ENCODE measurements at regions not wholly inside any gene's neighbourhood (a gene's known extent, or its start where the extent isn't known, plus 50 kb on each side); places are given as distances from the start of the nearest gene placed in this dataset.

GRCh38 chr10:52992567-52992966 is 220.0 kb upstream of the MBL2 start:
- H3K4me3 ChIP-seq (ENCODE audit: insufficient read depth in 1 of 2, low read depth in 1 of 2, low read length in 2 of 2), result no peak overlapping the region
- H3K14ac ChIP-seq (ENCODE audit: low read length in 2 of 2), result no peak overlapping the region
- H3K27me3 ChIP-seq (ENCODE audit: control insufficient read depth in 1 of 2, insufficient read depth in 1 of 2, low read length in 2 of 2), result no peaks in the 10 kb centered on the region
- no peaks in the 10 kb centered on the region for H3K36me3 ChIP-seq (ENCODE audit: control insufficient read depth in 1 of 2, insufficient read depth in 2 of 2, low read depth in 1 of 2, low read length in 2 of 2)
- no peak overlapping the region for H4K8ac ChIP-seq (ENCODE audit: low read length)
- no peak overlapping the region for H2AK5ac ChIP-seq (ENCODE audit: low read length, severe bottlenecking)
- no peaks in the 10 kb centered on the region for H3K9me3 ChIP-seq (ENCODE audit: control insufficient read depth, low read length)
- no peak overlapping the region for H3K18ac ChIP-seq (ENCODE audit: low read depth in 1 of 2, low read length in 2 of 2)
- H3K79me1 ChIP-seq (replicated peaks; ENCODE audit: low read length, poor library complexity, severe bottlenecking), result no peaks in the 10 kb centered on the region
- no peaks in the 10 kb centered on the region for H3K4me1 ChIP-seq (ENCODE audit: control insufficient read depth, insufficient read depth, low read depth, low read length)
- no peak overlapping the region for H2BK12ac ChIP-seq (ENCODE audit: low read length in 2 of 2)
- H3K27ac ChIP-seq (ENCODE audit: low read length, poor library complexity, severe bottlenecking), result no peak overlapping the region
- H3K23ac ChIP-seq (ENCODE audit: low read length in 2 of 2), result no peak overlapping the region
- no peak for DNase-seq
- no peak overlapping the region for H2BK5ac ChIP-seq (ENCODE audit: low read depth, low read length, poor library complexity, severe bottlenecking)
- H2AFZ ChIP-seq (ENCODE audit: low read depth, low read length), result no peak overlapping the region
- H3K9ac ChIP-seq (ENCODE audit: low read length), result no peak overlapping the region
- H4K91ac ChIP-seq (ENCODE audit: low read length), result no peak overlapping the region
- no peak overlapping the region for H3K4ac ChIP-seq (ENCODE audit: low read depth in 1 of 2, low read length in 2 of 2)
- H2BK120ac ChIP-seq (ENCODE audit: low read depth, low read length), result no peak overlapping the region
- no peak overlapping the region for H3K4me2 ChIP-seq (ENCODE audit: low read length, poor library complexity, severe bottlenecking)
- H2BK15ac ChIP-seq (ENCODE audit: low read depth, poor library complexity, severe bottlenecking), result no peak overlapping the region
- 100% methylated on average over 1 of the region's 1 CpG for WGBS

GRCh38 chr10:52988923-52989322 is 216.3 kb upstream of the MBL2 start:
- no peak overlapping the region for H2AFZ ChIP-seq (ENCODE audit: low read depth, low read length)
- no peak overlapping the region for H3K4me2 ChIP-seq (ENCODE audit: low read length, poor library complexity, severe bottlenecking)
- H3K4me3 ChIP-seq (ENCODE audit: insufficient read depth in 1 of 2, low read depth in 1 of 2, low read length in 2 of 2), result no peak overlapping the region
- H3K79me1 ChIP-seq (replicated peaks; ENCODE audit: low read length, poor library complexity, severe bottlenecking), result no peaks in the 10 kb centered on the region
- H2BK120ac ChIP-seq (ENCODE audit: low read depth, low read length), result no peak overlapping the region
- no peak overlapping the region for H3K9ac ChIP-seq (ENCODE audit: low read length)
- no peak overlapping the region for H2BK12ac ChIP-seq (ENCODE audit: low read length in 2 of 2)
- DNase-seq, result no peak
- H2BK5ac ChIP-seq (ENCODE audit: low read depth, low read length, poor library complexity, severe bottlenecking), result no peak overlapping the region
- WGBS, result 80% methylated on average over 1 of the region's 2 CpGs
- no peak overlapping the region for H3K18ac ChIP-seq (ENCODE audit: low read depth in 1 of 2, low read length in 2 of 2)
- no peak overlapping the region for H2BK15ac ChIP-seq (ENCODE audit: low read depth, poor library complexity, severe bottlenecking)
- no peaks in the 10 kb centered on the region for H3K9me3 ChIP-seq (ENCODE audit: control insufficient read depth, low read length)
- no peak overlapping the region for H4K91ac ChIP-seq (ENCODE audit: low read length)
- H3K27ac ChIP-seq (ENCODE audit: low read length, poor library complexity, severe bottlenecking), result no peak overlapping the region
- H3K27me3 ChIP-seq (ENCODE audit: control insufficient read depth in 1 of 2, insufficient read depth in 1 of 2, low read length in 2 of 2), result no peaks in the 10 kb centered on the region
- no peaks in the 10 kb centered on the region for H3K36me3 ChIP-seq (ENCODE audit: control insufficient read depth in 1 of 2, insufficient read depth in 2 of 2, low read depth in 1 of 2, low read length in 2 of 2)
- H2AK5ac ChIP-seq (ENCODE audit: low read length, severe bottlenecking), result no peak overlapping the region
- no peak overlapping the region for H3K4ac ChIP-seq (ENCODE audit: low read depth in 1 of 2, low read length in 2 of 2)
- H3K14ac ChIP-seq (ENCODE audit: low read length in 2 of 2), result no peak overlapping the region
- no peak overlapping the region for H4K8ac ChIP-seq (ENCODE audit: low read length)
- no peaks in the 10 kb centered on the region for H3K4me1 ChIP-seq (ENCODE audit: control insufficient read depth, insufficient read depth, low read depth, low read length)
- H3K23ac ChIP-seq (ENCODE audit: low read length in 2 of 2), result no peak overlapping the region

GRCh38 chr10:52986125-52986524 is 213.5 kb upstream of the MBL2 start:
- Histone ChIP-seq H3K27ac (ENCODE audit: low read length, poor library complexity, severe bottlenecking) (no peak overlapping the region), H2BK5ac (ENCODE audit: low read depth, low read length, poor library complexity, severe bottlenecking) (no peak overlapping the region), H3K36me3 (ENCODE audit: control insufficient read depth in 1 of 2, insufficient read depth in 2 of 2, low read depth in 1 of 2, low read length in 2 of 2) (no peaks in the 10 kb centered on the region), H3K9me3 (ENCODE audit: control insufficient read depth, low read length) (no peaks in the 10 kb centered on the region), H3K4me2 (ENCODE audit: low read length, poor library complexity, severe bottlenecking) (no peak overlapping the region), H3K23ac (ENCODE audit: low read length in 2 of 2) (no peak overlapping the region), H3K18ac (ENCODE audit: low read depth in 1 of 2, low read length in 2 of 2) (no peak overlapping the region), H4K91ac (ENCODE audit: low read length) (no peak overlapping the region), H3K4me3 (ENCODE audit: insufficient read depth in 1 of 2, low read depth in 1 of 2, low read length in 2 of 2) (no peak overlapping the region), H3K4me1 (ENCODE audit: control insufficient read depth, insufficient read depth, low read depth, low read length) (no peaks in the 10 kb centered on the region), H2BK15ac (ENCODE audit: low read depth, poor library complexity, severe bottlenecking) (no peak overlapping the region), H2AFZ (ENCODE audit: low read depth, low read length) (no peak overlapping the region), H3K79me1 (replicated peaks; ENCODE audit: low read length, poor library complexity, severe bottlenecking) (no peaks in the 10 kb centered on the region), H3K9ac (ENCODE audit: low read length) (no peak overlapping the region), H3K27me3 (ENCODE audit: control insufficient read depth in 1 of 2, insufficient read depth in 1 of 2, low read length in 2 of 2) (no peaks in the 10 kb centered on the region), H3K14ac (ENCODE audit: low read length in 2 of 2) (no peak overlapping the region), H4K8ac (ENCODE audit: low read length) (no peak overlapping the region), H2AK5ac (ENCODE audit: low read length, severe bottlenecking) (no peak overlapping the region), H2BK120ac (ENCODE audit: low read depth, low read length) (no peak overlapping the region), H3K4ac (ENCODE audit: low read depth in 1 of 2, low read length in 2 of 2) (no peak overlapping the region), H2BK12ac (ENCODE audit: low read length in 2 of 2) (no peak overlapping the region)
- 35% methylated on average over 2 of the region's 2 CpGs for WGBS
- DNase-seq, result no peak

DNA sequence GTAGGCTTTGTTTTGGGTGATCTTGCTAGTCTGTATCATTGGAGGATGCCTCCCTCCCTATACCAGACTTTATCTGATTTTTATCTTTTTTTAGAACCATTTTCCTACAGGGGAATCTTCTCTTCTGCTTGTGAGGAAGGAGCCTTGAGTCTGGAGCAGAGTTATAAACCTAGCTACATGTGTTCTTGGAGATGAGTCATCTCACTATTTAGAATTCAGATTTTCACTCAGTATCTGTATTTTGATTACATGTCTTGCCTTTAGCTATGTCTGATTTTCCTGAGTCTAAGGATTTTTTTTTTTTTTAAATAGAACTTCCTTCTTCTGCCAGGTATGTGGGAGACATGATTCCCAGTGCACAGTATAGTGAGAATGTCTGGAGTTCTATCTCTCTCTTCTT is 211.6 kb upstream of the MBL2 start:
- Histone ChIP-seq H3K4ac (ENCODE audit: low read depth in 1 of 2, low read length in 2 of 2) (no peak overlapping the region), H3K9me3 (ENCODE audit: control insufficient read depth, low read length) (no peaks in the 10 kb centered on the region), H3K23ac (ENCODE audit: low read length in 2 of 2) (no peak overlapping the region), H3K9ac (ENCODE audit: low read length) (no peak overlapping the region), H3K4me2 (ENCODE audit: low read length, poor library complexity, severe bottlenecking) (no peak overlapping the region), H2BK120ac (ENCODE audit: low read depth, low read length) (no peak overlapping the region), H2AK5ac (ENCODE audit: low read length, severe bottlenecking) (no peak overlapping the region), H3K18ac (ENCODE audit: low read depth in 1 of 2, low read length in 2 of 2) (no peak overlapping the region), H3K4me1 (ENCODE audit: control insufficient read depth, insufficient read depth, low read depth, low read length) (no peaks in the 10 kb centered on the region), H2BK15ac (ENCODE audit: low read depth, poor library complexity, severe bottlenecking) (no peak overlapping the region), H3K4me3 (ENCODE audit: insufficient read depth in 1 of 2, low read depth in 1 of 2, low read length in 2 of 2) (no peak overlapping the region), H3K79me1 (replicated peaks; ENCODE audit: low read length, poor library complexity, severe bottlenecking) (no peaks in the 10 kb centered on the region), H3K36me3 (ENCODE audit: control insufficient read depth in 1 of 2, insufficient read depth in 2 of 2, low read depth in 1 of 2, low read length in 2 of 2) (no peaks in the 10 kb centered on the region), H2BK12ac (ENCODE audit: low read length in 2 of 2) (no peak overlapping the region), H3K14ac (ENCODE audit: low read length in 2 of 2) (no peak overlapping the region), H3K27me3 (ENCODE audit: control insufficient read depth in 1 of 2, insufficient read depth in 1 of 2, low read length in 2 of 2) (no peaks in the 10 kb centered on the region), H4K8ac (ENCODE audit: low read length) (no peak overlapping the region), H2AFZ (ENCODE audit: low read depth, low read length) (no peak overlapping the region), H4K91ac (ENCODE audit: low read length) (no peak overlapping the region), H2BK5ac (ENCODE audit: low read depth, low read length, poor library complexity, severe bottlenecking) (no peak overlapping the region), H3K27ac (ENCODE audit: low read length, poor library complexity, severe bottlenecking) (no peak overlapping the region)
- DNase-seq, result peak; percentile 13

Measured in mesenchymal stem cell (in vitro differentiated cells and primary cell).